PC-3 (cell line): ENCODE measurements at regions not wholly inside any gene's neighbourhood (a gene's known extent, or its start where the extent isn't known, plus 50 kb on each side); places are given as distances from the start of the nearest gene placed in this dataset.

Experiments used
- ATAC-seq: fragments of 200-7000 bp; cut with Tn5 transposase; 2 replicates; pipeline ENCODE4 v1.9.1; 2020; ENCODE audit warnings: mild to moderate bottlenecking, moderate library complexity
- BruUV-seq: library from RNA; stranded (reverse); fragments of 400-500 nt; replicated peaks from 2 replicates; lab custom pipeline; 2021; lab: Mats Ljungman, UMichigan
- CTCF ChIA-PET: fragments of 300-600 bp; sonication (Branson Sonifier 250); formaldehyde crosslinking; loops from one replicate; lab custom pipeline; 2022; ENCODE audit warnings: antibody characterized with exemption; lab: Charles Lee
- POLR2A ChIA-PET: fragments of 300-600 bp; sonication (Branson Sonifier 250); formaldehyde crosslinking; loops from one replicate; lab custom pipeline; 2022; ENCODE audit warnings: antibody characterized with exemption; ENCODE audit not compliant: unreplicated experiment; lab: Charles Lee
- DNase-seq: peaks from one replicate; pipeline ENCODE4 v3.0.0-alpha.2; 2015
- H2AFZ ChIP-seq: fragments of 300-600 bp; sonication (generic); 2 replicates; pipeline ENCODE4 v1.6.0; 2016; ENCODE audit warnings: antibody characterized with exemption, low read length
- H3F3A ChIP-seq: fragments of 300-600 bp; sonication (generic); one replicate; pipeline ENCODE4 v1.6.0; 2017; ENCODE audit warnings: antibody characterized with exemption, low read length, control low read depth, mild to moderate bottlenecking; ENCODE audit not compliant: unreplicated experiment
- H3K27ac ChIP-seq: fragments of 300-600 bp; sonication (generic); 2 replicates; pipeline ENCODE4 v1.5.1; 2016; ENCODE audit warnings: mild to moderate bottlenecking, low read length
- H3K27me3 ChIP-seq: fragments of 300-600 bp; sonication (generic); 2 replicates; pipeline ENCODE4 v1.6.1; 2016; ENCODE audit warnings: low read length, mixed read lengths
- H3K36me3 ChIP-seq: fragments of 300-600 bp; sonication (generic); 2 replicates; pipeline ENCODE4 v1.6.1; 2016; ENCODE audit warnings: low read depth, mixed run types, low read length, mixed read lengths
- H3K4me1 ChIP-seq: fragments of 300-600 bp; sonication (generic); 2 replicates; pipeline ENCODE4 v1.5.1; 2016; ENCODE audit warnings: low read length; ENCODE audit not compliant: insufficient read depth
- H3K4me2 ChIP-seq: fragments of 300-600 bp; sonication (generic); 2 replicates; pipeline ENCODE4 v1.6.0; 2016; ENCODE audit warnings: low read length
- H3K4me3 ChIP-seq: fragments of 300-600 bp; sonication (generic); 2 replicates; pipeline ENCODE4 v1.5.1; 2016; ENCODE audit warnings: mild to moderate bottlenecking, low read length, mixed read lengths
- H3K79me2 ChIP-seq: fragments of 300-600 bp; sonication (generic); 2 replicates; pipeline ENCODE4 v1.6.1; 2017; ENCODE audit warnings: low read length, mixed read lengths
- H3K9ac ChIP-seq: fragments of 300-600 bp; sonication (generic); 2 replicates; pipeline ENCODE4 v1.6.0; 2016; ENCODE audit warnings: mild to moderate bottlenecking, low read length
- H3K9me2 ChIP-seq: fragments of 300-600 bp; sonication (generic); replicated peaks from 2 replicates; pipeline ENCODE4 v1.6.1; 2016; ENCODE audit warnings: mixed run types, low read length, mixed read lengths
- H3K9me3 ChIP-seq: fragments of 300-600 bp; sonication (generic); 2 replicates; pipeline ENCODE4 v1.6.1; 2016; ENCODE audit warnings: low read length, mixed read lengths
- H4K20me1 ChIP-seq: fragments of 300-600 bp; sonication (generic); 2 replicates; pipeline ENCODE4 v1.6.1; 2016; ENCODE audit warnings: low read length, mixed read lengths
- CTCF ChIP-seq: fragments of 300-600 bp; sonication (generic); conservative IDR thresholded peaks from 2 replicates; pipeline ENCODE4 v1.5.1; 2017; ENCODE audit warnings: antibody characterized with exemption, low read depth, mild to moderate bottlenecking, low read length
- EZH2 ChIP-seq: fragments of 300-600 bp; sonication (generic); IDR thresholded peaks from one replicate; pipeline ENCODE4 v1.6.1; 2017; ENCODE audit warnings: antibody characterized with exemption, mild to moderate bottlenecking, low read length; ENCODE audit not compliant: unreplicated experiment
- EZH2phosphoT487 ChIP-seq: fragments of 300-600 bp; sonication (generic); IDR thresholded peaks from 2 replicates; pipeline ENCODE4 v1.6.1; 2018; ENCODE audit warnings: mild to moderate bottlenecking, antibody characterized with exemption, low read length, borderline replicate concordance
- intact Hi-C: fragments of 100-400 bp; cut with micrococcal nuclease; formaldehyde crosslinking; loops from 2 replicates; pipeline ENCODE4 v1.9.0; 2023

- peak overlapping the region; percentile 22; the same call in 1 of the 2 replicates for H3K4me2 ChIP-seq
- H4K20me1 ChIP-seq: no peaks in the 10 kb centered on the region
- peak overlapping the region; percentile 66 for H3K27ac ChIP-seq
- DNase-seq: no peak
- no peaks in the 10 kb centered on the region for H3K9me3 ChIP-seq
- no peak overlapping the region for H2AFZ ChIP-seq
- ChIA-PET POLR2A (no interaction called here), CTCF (no interaction called here)
- ATAC-seq: no peak
- peak overlapping the region; percentile 61 for H3K9ac ChIP-seq
- intact Hi-C loops: no loop called here
- BruUV-seq: no TSS peak
- no peaks in the 10 kb centered on the region for H3F3A ChIP-seq
- H3K4me3 ChIP-seq: no peak overlapping the region
- H3K4me1 ChIP-seq: peaks cover 12% of the 10 kb centered on the region
- no peaks in the 10 kb centered on the region for H3K9me2 ChIP-seq
- no peaks in the 10 kb centered on the region for H3K27me3 ChIP-seq
- H3K36me3 ChIP-seq: no peaks in the 10 kb centered on the region
- H3K79me2 ChIP-seq: no peaks in the 10 kb centered on the region
- TF ChIP-seq EZH2: no peak
These were observed 53.5 kb downstream of the PLXNA1 start for GRCh38 chr3:127036209-127037020.

- DNase-seq: no peak
- intact Hi-C loops: no loop called here
- Histone ChIP-seq H4K20me1 (no peaks in the 10 kb centered on the region), H3K4me1 (peaks cover 12% of the 10 kb centered on the region), H3K9ac (no peak overlapping the region), H3K27me3 (no peaks in the 10 kb centered on the region), H3F3A (no peaks in the 10 kb centered on the region), H3K4me2 (no peak overlapping the region), H3K36me3 (no peaks in the 10 kb centered on the region), H3K4me3 (no peak overlapping the region), H3K9me3 (no peaks in the 10 kb centered on the region), H3K9me2 (no peaks in the 10 kb centered on the region), H3K27ac (no peak overlapping the region), H3K79me2 (no peaks in the 10 kb centered on the region), H2AFZ (no peak overlapping the region)
- POLR2A ChIA-PET: no interaction called here
- BruUV-seq: no TSS peak
- CTCF ChIA-PET: no interaction called here
- TF ChIP-seq EZH2 (no peak), CTCF (no peak), EZH2phosphoT487 (no peak)
- no peak for ATAC-seq
These were observed 54.1 kb downstream of the PLXNA1 start for GRCh38 chr3:127037021-127037400.

- Histone ChIP-seq H3K9me2 (no peaks in the 10 kb centered on the region), H3K27ac (no peak overlapping the region), H4K20me1 (no peaks in the 10 kb centered on the region), H2AFZ (no peak overlapping the region), H3K4me3 (no peak overlapping the region), H3K36me3 (no peaks in the 10 kb centered on the region), H3K9me3 (no peaks in the 10 kb centered on the region), H3K27me3 (no peaks in the 10 kb centered on the region), H3F3A (no peaks in the 10 kb centered on the region), H3K4me2 (no peak overlapping the region), H3K9ac (no peak overlapping the region), H3K4me1 (peaks cover 12% of the 10 kb centered on the region), H3K79me2 (no peaks in the 10 kb centered on the region)
- intact Hi-C loops: no loop called here
- ChIA-PET CTCF (no interaction called here), POLR2A (no interaction called here)
- no TSS peak for BruUV-seq
- TF ChIP-seq EZH2phosphoT487: no peak
- ATAC-seq (no peak), DNase-seq (no peak)
These were observed 54.5 kb downstream of the PLXNA1 start for GRCh38 chr3:127037418-127037841.
